ENCODE measurements at regions not wholly inside any gene's neighbourhood (a gene's known extent, or its start where the extent isn't known, plus 50 kb on each side); places are given as distances from the start of the nearest gene placed in this dataset.

DNA sequence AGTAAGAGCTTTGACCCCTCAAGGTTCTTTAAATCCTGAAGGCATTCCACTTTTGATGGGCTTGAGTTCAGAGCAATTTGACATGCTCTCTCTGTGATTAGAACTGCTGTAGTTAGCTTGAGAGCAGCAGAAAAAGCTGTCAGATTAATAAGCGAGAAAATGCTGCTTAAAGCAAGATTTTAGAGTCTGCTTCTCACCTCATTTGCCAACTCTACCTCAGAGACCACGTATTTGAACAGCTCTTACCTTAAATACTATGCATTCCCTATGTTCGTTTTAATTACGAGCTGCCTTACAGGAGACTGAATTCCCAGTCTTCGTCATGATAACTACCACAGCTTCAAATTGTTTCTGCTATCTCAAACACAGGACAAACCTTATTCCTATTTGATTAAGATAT, 253.4 kb downstream of the SLITRK6 start:
- ATAC-seq (no peak), DNase-seq (ENCODE audit: low spot score) (no peak)

DNA sequence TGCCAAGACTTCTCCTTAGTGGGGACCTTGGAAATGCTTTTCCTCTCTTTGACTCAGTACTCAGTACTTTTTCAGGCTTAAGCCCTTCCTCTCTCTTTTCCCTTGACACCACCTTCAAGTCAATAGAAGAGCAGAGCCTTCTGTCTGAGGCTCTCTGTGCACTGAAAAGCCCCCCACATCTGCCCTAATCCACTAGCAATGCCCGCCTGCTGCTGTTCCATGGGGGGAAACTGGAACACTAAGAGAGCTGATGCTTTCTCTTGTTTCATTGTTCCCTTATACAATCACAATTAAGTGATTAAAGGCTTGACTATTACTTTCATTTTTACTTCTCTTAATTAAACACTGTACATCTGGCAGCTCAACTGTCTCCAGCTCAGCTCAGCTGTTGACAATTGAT, 254.5 kb downstream of the SLITRK6 start:
- DNase-seq (ENCODE audit: low spot score) (no peak), ATAC-seq (no peak)

DNA sequence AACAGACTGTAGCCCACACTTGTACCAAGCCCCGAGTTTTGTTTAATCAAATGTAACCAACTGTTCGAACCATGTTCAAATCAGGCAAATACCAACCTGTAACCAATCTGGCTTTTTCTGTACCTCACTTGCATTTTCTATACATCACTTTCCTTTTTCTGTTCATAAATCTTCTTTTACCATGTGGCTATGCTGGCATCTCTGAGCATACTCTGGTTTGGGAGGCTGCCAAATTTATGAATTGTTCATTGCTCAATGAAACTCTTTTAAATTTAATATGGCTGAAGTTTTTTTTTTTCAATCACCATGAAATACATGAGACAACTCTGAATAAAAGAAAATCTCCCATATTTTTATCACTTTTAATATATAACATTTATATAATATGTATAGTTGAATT, 256.1 kb downstream of the SLITRK6 start:
- ATAC-seq (no peak), DNase-seq (ENCODE audit: low spot score) (no peak)

DNA sequence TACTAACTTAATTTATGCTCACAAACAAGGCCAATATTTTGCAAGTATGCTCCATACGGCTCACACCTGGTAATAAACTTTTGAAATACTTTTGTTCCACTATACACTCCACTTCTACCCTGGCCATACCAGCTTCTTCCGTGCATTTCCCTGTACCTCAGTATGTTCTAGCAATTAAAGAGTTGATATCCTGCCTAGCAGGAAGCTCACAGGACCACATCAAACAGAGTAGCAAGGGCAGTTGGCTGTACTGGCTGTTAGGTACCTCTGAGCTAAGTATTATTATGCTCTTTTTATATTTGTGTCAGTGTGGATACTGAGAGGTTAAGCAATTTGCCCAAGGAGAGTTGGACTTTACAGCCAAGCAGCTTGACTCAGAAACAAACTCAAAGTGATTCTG, 257.7 kb downstream of the SLITRK6 start:
- no peak for ATAC-seq

DNA sequence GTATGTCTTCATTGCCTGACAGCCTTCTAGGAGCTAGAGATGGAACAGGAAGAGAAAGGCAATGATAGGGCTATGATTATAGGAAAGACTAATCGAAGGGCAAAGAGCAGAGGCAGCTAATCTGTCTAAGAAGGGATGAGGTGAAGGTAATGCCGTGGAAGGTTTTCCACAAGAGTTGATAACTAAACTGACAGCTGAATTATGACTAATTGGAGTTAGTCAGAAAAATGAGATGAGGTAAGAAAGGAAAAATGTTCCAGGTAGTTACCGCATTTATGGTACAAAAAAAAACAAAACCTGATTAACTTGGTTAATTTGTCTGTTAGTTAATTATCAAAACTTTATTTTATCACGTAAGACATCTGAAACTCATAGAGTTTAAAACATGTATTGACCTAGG, 260.3 kb downstream of the SLITRK6 start:
- DNase-seq (ENCODE audit: low spot score) (no peak), ATAC-seq (no peak)

More for the DNA sequence above, 257.7 kb downstream of the SLITRK6 start:
- DNase-seq (ENCODE audit: low spot score), result no peak

DNA sequence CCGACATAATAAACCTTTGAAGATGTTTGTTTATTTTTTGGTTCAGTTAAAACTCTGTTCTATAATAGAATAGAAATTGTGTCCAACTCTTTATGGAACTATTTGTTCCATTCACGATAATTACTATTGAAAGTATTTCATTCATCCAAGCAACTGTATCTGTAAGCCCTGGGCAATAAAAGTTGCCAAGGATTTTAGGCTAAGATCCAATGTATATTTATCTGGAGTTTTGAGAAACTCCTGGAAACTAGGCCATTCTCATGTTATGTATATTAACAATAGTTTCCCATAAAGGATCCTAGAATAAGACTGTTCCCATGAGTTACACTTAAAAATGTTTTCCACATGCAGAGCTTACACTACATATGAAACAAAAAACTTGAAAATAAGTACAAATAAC, 261.6 kb downstream of the SLITRK6 start:
- no peak for DNase-seq (ENCODE audit: low spot score)
- no peak for ATAC-seq

DNA sequence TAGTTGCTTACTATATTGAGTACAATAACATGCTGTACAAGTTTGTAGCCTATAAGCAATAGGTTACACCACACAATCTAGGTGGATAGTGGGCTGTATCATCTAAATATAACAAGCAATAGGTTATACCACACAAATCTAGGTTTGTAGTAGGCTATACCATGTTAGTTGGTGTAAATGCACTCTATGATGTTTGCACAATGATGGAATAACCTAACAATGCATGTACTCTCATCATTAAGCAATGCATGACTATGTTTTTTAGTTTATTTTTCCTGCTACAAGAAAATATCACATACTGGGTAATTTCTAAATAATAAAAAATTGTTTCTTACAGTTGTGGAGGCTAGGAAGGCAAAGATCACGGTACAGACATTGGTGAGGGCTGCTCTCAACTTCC, 262.5 kb downstream of the SLITRK6 start:
- ATAC-seq, result no peak
- DNase-seq (ENCODE audit: low spot score), result no peak

DNA sequence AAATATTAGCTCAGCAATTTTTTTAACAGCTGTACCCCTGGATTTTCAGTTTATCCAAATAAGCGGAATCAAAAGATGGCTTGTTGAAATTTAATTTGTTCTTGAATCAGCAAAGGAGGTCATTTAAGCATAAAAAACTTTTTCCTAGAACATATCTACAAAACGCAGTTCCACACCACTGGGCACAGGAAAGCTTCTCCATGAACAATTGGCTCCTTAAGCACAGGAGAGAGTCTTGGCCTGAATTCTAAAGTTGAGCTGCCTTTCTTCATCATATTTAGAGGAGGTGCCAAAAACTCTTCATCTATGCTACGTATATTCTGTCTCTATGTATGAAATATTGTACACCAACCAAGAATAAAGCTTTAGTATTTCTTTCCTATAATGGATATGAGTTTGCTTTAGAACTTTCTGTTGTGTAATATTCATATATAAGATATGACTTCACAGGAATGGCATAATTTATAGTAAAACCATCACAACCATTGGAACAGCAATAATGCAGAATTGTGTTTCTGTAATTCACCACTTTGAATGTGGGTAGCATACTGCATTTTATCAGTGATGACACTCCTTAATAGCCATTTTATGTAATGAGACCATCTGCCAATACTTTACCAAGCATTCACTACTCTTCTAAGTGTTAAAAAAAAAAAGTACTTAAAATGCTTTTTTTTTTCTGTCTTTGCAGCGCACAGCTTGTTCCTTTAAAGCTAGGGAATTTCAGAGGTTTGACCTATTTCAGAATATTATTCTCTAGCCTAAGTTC, 263.7 kb downstream of the SLITRK6 start:
- ATAC-seq, result no peak
- DNase-seq (ENCODE audit: low spot score), result no peak

DNA sequence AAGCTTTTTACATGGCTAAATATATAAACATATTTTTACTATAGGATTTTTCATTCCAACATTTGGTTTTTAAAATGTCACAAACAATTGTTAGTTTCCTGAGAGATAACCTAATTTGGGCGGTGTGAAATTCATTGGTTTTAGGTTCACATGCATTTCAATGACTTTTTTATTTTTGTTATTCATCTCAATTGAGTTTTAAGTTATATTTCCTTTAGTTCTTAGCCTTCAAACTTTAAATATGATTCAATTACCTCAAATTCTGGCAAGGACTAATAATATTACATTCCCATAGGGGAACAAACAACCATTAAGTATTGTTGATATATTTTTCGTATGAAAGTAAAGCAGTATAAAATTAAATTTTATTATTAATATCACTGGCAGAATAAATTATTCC, 265.3 kb downstream of the SLITRK6 start:
- ATAC-seq (no peak), DNase-seq (ENCODE audit: low spot score) (no peak)

DNA sequence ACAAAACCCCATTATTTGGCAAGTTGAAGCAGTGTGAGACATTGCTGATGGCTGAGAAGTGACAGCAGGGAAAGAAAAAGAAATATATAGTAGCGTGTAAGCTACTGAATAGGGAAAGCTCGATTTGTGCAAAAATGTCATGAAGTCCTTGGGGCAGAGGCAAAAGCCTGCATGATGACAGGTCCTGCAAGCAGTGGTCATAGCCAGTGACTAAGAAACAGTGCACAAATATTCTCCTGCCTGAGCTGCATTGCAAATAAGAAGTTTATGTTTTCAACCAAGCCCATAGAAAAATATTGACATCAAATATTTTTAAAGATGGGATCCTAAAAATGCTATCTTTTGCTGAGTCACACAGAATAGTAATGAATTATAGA, 270.0 kb downstream of the SLITRK6 start:
- ATAC-seq (no peak), DNase-seq (ENCODE audit: low spot score) (no peak)

DNA sequence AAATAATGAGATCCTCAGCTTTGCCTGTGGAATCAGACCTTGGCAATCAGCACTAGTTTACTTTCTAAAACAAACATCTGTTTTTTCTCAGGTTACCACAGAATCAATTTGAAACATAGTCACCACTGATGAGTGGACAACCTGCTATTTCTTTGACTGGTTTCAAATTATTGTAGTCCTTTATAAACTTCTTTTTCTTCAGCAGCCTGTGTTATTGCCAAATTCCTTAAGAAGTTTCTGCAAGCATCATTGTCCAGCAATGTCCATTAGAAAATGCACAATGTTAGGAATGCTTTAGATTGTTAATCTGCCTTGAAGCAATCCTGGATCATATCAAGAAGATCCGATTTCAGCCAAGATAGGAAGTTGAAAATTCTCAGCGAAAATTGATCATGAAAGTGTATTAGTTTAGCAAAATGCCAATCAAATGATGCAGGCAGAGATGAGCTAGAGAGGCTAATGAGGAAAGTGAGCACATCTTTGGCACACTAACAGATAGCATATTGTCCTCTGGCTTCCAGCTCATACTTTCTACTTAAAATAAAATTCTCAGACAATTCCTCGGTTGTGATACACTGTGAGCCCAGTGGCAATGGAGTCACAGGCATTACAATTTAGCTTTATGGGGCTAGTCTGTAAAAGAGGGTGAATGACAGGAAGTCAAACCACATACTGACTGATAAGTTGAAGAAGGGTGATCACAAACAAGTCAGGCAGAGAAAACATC, 270.6 kb downstream of the SLITRK6 start:
- ATAC-seq, result no peak
- DNase-seq (ENCODE audit: low spot score), result no peak

DNA sequence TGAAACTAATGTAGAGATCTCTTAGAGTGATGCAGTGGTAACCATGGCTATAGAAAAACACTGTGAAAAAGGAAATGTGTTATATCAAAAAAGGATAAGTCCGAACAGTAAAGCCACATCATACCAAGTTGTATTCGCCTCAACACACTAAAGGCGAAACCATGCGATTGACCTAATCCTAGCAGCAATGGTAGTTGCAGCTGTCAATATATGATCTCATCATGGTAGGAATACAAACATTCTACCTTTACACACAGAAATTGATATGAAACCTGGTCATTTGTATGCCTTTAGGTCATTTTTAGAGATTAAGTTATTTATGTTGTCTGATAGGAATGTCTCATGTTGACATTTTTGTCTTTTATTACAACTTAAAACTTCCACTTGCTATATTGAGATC, 271.9 kb downstream of the SLITRK6 start:
- ATAC-seq, result no peak
- DNase-seq (ENCODE audit: low spot score), result no peak

DNA sequence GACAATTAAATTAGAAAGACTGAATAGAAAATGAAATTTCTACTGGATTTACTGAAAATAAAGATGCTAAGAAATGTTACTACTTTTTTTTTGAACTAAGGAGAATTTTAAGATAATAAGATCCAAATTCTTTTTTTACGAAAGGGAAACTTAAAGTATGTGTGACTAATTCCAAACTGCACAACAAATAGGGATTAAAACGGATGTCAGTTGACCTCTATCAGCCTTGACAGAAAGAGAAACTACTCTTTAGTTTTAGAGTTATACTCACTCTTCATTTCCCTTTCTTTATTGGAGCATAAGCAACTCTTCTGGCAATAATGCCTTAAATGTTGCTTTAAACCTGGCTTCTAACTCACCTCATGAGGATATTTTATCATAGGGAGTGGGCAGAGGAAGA, 273.8 kb downstream of the SLITRK6 start:
- DNase-seq (ENCODE audit: low spot score) (no peak), ATAC-seq (no peak)

DNA sequence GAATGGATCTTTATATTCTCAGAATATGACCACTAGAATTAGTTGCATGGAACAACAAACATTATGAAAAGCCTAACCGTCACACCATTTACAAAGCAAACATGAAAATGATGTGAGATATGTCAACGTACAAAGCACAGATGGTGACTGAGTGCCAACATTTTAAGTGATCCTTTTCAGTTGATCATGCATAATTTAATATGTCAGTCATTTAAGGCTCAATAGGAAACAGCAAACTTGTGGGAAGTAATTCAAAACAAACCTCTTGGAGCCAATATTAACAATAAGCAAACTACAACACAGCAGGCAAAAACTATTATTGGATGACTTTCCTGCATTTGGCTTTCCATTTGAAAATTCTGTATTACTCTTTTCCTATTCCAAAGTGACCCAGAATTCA, 277.6 kb downstream of the SLITRK6 start:
- DNase-seq (ENCODE audit: low spot score), result no peak
- no peak for ATAC-seq

DNA sequence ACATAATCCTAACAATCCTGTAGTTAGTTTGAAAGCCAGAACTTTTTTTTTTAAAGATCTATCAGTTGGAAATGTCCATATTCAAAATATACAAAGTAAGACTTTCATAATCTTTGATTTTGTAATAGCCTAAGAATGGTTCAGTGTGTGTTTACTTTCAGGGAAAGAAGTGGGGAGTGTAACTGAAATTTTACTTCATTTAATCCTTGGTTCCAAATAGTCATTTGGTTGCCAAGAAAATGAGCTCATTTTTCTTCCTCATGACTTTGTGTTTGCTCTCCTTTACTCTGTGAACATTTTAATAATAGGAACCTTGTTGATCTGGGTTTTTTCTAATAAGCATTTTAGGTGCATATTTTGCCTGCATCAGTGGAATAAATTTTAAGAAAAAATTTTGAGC, 278.8 kb downstream of the SLITRK6 start:
- DNase-seq (ENCODE audit: low spot score) (no peak), ATAC-seq (no peak)

DNA sequence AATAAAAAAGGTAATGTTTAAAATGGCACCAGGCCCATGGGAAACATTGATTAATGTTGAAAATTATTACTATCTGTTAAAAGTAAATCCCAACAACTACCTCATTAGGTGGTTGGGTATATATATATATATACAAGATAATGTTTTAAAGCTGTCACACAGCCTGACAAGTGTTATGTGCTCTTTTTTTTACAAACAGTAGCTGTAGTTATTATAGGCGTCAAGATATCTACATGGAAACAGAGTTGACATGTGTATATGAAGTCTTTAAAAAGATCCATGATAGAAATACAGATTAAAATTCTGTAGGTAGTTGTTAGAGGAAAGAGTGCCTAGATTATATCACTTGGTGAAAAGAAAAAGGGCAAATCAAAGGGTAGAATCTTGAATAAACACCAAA, 279.9 kb downstream of the SLITRK6 start:
- ATAC-seq, result no peak

DNA sequence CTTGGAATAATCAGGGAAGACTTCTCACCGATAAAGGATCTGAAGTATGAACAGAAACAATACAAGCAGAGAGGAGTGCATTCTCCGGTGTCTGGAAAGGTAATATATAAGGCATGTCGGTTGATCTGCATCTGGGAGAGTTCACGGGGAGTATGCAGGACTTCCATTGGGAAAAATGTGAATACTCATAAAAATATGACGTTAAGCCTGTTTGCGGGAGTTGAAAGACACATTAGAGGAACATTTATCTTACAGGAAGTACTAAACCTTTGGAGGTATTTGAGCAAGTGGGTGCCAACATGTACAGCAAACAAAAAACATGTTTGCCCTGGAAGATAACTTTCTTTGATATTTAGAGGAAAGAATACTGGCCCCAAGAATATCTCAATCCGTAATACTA, 286.8 kb downstream of the SLITRK6 start:
- no peak for DNase-seq (ENCODE audit: low spot score)
- no peak for ATAC-seq

More for the DNA sequence above, 279.9 kb downstream of the SLITRK6 start:
- DNase-seq (ENCODE audit: low spot score), result no peak

DNA sequence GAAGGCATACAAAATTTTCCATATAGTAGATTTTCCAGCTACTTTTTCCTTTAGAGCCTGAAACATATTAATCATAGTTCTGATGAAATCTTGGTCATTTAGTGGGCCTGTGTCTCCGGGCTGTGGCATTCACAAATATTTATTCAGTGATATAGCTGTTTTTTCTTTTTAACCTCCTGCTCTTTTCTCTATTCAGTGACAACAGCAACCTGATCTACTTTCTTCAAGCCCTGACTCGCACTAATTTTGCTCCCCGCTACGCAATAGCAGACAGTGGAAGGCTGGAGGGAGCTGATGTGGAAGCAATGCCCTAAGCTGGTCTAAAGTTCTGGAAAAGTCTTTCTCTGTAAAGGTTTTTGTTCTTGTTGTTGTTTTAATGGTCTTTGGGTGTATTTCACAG, 289.7 kb downstream of the SLITRK6 start:
- ATAC-seq (no peak), DNase-seq (ENCODE audit: low spot score) (no peak)

DNA sequence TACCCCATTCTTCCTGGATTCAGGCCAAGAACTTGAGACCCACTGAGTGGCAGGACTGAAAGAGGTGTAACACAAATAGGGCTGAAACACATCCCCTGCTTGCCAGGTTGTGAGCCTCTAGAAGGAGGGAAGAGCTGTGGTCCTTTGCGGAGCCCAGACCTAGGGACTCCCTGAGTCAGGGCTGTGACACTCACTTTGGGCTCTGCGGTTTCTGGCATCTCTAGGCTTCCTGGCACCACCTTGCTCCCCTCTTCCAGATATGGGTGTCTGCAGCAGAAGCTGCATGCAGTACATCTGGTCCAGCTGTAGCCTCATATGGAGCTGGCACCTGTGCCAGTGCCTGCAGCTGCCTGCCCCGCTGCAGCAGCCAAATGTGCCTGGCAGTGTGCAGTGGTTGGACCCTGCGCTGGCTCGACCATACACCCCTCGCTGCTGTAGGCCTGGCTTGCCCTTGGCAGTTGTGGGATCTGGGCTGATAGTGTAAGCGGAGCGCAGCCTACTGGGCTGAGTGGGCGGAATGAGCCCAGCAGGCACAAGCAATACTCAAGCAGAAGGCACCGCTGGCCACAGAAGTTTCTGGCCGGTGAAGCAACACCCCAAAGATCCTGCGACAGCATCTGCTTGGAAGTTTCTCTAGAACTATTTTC, 290.4 kb downstream of the SLITRK6 start:
- DNase-seq (ENCODE audit: low spot score), result no peak
- ATAC-seq, result no peak

DNA sequence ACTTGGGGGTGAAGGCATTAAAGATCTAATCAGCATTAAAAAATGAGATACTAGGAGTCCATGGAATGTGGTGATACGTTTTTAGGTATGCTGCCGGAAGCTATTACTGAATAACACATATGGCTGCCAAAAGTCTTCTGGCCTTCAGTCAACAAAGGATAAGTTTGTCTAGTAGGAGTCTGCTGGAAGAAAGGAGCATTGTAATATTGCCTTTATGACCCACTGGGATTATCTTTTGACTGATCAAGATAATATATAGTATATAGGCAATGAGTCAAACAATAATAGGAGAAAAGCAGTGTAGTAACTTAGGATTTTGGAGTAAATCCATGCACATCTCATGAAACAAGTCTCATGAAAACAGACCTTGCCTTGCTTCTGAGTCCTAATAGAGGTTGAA, 295.4 kb downstream of the SLITRK6 start:
- no peak for DNase-seq (ENCODE audit: low spot score)
- no peak for ATAC-seq

DNA sequence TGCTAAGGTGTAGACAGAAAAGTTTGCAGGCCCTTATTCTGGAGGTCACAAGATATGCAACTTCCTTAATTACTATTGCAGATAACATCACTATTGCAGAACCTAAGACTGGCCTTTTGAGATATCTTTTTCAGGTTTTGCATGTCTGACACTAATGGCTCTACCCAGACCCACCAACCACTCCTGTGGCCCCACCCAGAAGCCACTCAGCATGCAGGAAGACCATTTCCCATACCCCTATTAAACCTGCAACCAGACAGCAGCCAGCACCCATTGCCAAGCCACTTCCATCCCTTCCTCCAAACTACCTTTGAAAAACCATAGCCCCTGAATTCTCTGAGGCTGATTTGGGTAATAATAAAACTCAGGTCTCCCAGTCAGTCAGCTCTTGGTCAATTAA, 297.6 kb downstream of the SLITRK6 start:
- ATAC-seq, result no peak

DNA sequence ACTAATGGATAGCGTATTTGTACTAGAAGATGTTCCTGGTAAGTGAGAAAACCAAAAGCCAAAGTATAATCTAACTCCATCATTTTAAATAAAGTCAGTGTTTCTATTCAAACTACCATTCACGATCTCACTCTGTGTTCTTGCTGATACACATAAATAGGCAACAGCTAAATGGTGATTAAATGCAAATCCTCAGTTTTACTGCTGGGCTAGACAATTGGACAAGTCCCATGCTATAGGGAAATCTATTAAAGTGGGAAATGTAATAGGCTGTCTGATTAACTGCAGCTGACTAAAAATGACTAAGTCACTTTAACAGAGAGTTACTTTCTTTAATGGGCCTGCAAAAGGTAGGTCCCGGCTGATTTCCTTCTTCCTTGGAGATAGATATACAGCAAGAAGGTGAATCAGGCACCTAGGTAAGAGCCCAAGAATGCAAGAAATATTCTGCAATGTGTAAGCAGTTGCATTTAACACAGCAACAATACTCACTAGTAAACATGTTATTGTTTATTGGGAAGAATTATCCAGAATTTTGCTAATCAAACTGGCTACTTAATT, 298.4 kb downstream of the SLITRK6 start:
- ATAC-seq, result no peak
- DNase-seq (ENCODE audit: low spot score), result no peak

More for the DNA sequence above, 297.6 kb downstream of the SLITRK6 start:
- DNase-seq (ENCODE audit: low spot score), result no peak
